ENCODE measurements at regions not wholly inside any gene's neighbourhood (a gene's known extent, or its start where the extent isn't known, plus 50 kb on each side); places are given as distances from the start of the nearest gene placed in this dataset.

DNA sequence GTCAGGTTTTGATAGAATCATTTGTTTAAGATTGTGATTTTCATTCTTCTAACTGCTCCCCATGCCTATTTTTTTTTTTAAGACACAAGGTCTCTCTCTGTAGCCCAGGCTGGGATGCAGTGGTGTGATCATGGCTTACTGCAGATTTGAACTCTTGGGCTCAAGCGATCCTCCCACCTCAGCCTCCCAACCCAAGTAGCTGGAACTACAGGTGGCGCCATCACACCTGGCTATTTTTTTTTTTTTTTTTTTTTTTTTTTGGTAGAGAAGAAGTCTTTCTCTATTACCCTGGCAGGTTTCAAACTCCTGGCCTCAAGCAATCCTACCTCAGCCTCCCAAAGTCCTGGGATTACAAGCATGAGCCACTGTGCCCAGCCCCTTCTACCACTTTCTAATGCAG lies 223.3 kb downstream of the CBLN1 start:
- TF ChIP-seq, protein P1, sequence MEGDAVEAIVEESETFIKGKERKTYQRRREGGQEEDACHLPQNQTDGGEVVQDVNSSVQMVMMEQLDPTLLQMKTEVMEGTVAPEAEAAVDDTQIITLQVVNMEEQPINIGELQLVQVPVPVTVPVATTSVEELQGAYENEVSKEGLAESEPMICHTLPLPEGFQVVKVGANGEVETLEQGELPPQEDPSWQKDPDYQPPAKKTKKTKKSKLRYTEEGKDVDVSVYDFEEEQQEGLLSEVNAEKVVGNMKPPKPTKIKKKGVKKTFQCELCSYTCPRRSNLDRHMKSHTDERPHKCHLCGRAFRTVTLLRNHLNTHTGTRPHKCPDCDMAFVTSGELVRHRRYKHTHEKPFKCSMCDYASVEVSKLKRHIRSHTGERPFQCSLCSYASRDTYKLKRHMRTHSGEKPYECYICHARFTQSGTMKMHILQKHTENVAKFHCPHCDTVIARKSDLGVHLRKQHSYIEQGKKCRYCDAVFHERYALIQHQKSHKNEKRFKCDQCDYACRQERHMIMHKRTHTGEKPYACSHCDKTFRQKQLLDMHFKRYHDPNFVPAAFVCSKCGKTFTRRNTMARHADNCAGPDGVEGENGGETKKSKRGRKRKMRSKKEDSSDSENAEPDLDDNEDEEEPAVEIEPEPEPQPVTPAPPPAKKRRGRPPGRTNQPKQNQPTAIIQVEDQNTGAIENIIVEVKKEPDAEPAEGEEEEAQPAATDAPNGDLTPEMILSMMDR (IDR thresholded peaks at IDR 0.05 in 4 of 5, conservative IDR thresholded peaks at IDR 0.05 in 1 of 5) = no peak
- no peak for TF ChIP-seq POLR2A (IDR thresholded peaks at IDR 0.05)

All from gastrocnemius medialis (tissue), 4 donors.